ENCODE measurements at regions not wholly inside any gene's neighbourhood (a gene's known extent, or its start where the extent isn't known, plus 50 kb on each side); places are given as distances from the start of the nearest gene placed in this dataset.

- DNase-seq = no peak
Observed at GRCh38 chr16:65988024-65988595, 378.4 kb upstream of the CDH5 start.

- no peak for DNase-seq
Observed at GRCh38 chr16:65984296-65984695, 382.2 kb upstream of the CDH5 start.

GRCh38 chr16:65981057-65981456 is 385.4 kb upstream of the CDH5 start:
- no peak for DNase-seq

GRCh38 chr16:65975049-65975708 is 391.3 kb upstream of the CDH5 start:
- DNase-seq = no peak

- no peak for DNase-seq
Observed at GRCh38 chr16:65967376-65967775, 399.1 kb upstream of the CDH5 start.

GRCh38 chr16:65965628-65966027 is 400.9 kb upstream of the CDH5 start:
- DNase-seq = no peak

GRCh38 chr16:65964752-65965151 is 401.7 kb upstream of the CDH5 start:
- DNase-seq = no peak

GRCh38 chr16:65961476-65962143 is 404.9 kb upstream of the CDH5 start:
- no peak for DNase-seq

- no peak for DNase-seq
Observed at GRCh38 chr16:65959983-65960382, 406.5 kb upstream of the CDH5 start.

- DNase-seq = no peak
Observed at GRCh38 chr16:65958086-65958485, 408.4 kb upstream of the CDH5 start.

GRCh38 chr16:65956100-65956499 is 410.4 kb upstream of the CDH5 start:
- DNase-seq = no peak

- no peak for DNase-seq
Observed at GRCh38 chr16:65954446-65954845, 412.0 kb upstream of the CDH5 start.

GRCh38 chr16:65950211-65950610 is 416.3 kb upstream of the CDH5 start:
- no peak for DNase-seq

GRCh38 chr16:65948361-65948760 is 418.1 kb upstream of the CDH5 start:
- DNase-seq = no peak

- no peak for DNase-seq
Observed at GRCh38 chr16:65947951-65948350, 418.5 kb upstream of the CDH5 start.

- no peak for DNase-seq
Observed at GRCh38 chr16:65945493-65945892, 421.0 kb upstream of the CDH5 start.

GRCh38 chr16:65944361-65944760 is 422.1 kb upstream of the CDH5 start:
- no peak for DNase-seq

- DNase-seq = no peak
Observed at GRCh38 chr16:65940711-65941110, 425.8 kb upstream of the CDH5 start.

GRCh38 chr16:65938083-65938482 is 428.4 kb upstream of the CDH5 start:
- no peak for DNase-seq

GRCh38 chr16:65937455-65937854 is 429.0 kb upstream of the CDH5 start:
- DNase-seq = no peak

GRCh38 chr16:65936096-65936495 is 430.4 kb upstream of the CDH5 start:
- no peak for DNase-seq

GRCh38 chr16:65934443-65934842 is 432.0 kb upstream of the CDH5 start:
- no peak for DNase-seq

GRCh38 chr16:65933703-65934102 is 432.8 kb upstream of the CDH5 start:
- no peak for DNase-seq
